Adrenal gland (tissue), 5 donors: ENCODE measurements at regions not wholly inside any gene's neighbourhood (a gene's known extent, or its start where the extent isn't known, plus 50 kb on each side); places are given as distances from the start of the nearest gene placed in this dataset.
"Not testable (repeated sequence)": the region's sequence is repeated elsewhere in the genome, so short reads cannot be mapped to it uniquely, and the experiment has no call there.

ENCODE experiments used
- POLR2A ChIP-seq, 2 donors: fragments of 450-650 bp; IDR thresholded peaks; one replicate each; pipeline ENCODE4 v1.6.1; 2017; ENCODE audit warnings: antibody characterized with exemption in 2 of 2, mild to moderate bottlenecking in 2 of 2, moderate library complexity in 1 of 2
- TF ChIP-seq, protein P1 (sequence below), 6 experiments: fragments of 450-650 bp in 4 of 6; fragments of 200-600 bp in 2 of 6; sonication (generic) in 1 of 6; IDR thresholded peaks; 1 replicate in 5 of 6; 2 replicates in 1 of 6; pipeline versions ENCODE4 v1.5.1 to v1.8.0; 2016 to 2021; ENCODE audit warnings: antibody characterized with exemption in 6 of 6, mild to moderate bottlenecking in 2 of 6, moderate library complexity in 1 of 6
- donor health status: DM: no; HTN: no; CAD: no.

- not testable (repeated sequence) for TF ChIP-seq POLR2A (IDR thresholded peaks at IDR 0.05)
- TF ChIP-seq, protein P1, sequence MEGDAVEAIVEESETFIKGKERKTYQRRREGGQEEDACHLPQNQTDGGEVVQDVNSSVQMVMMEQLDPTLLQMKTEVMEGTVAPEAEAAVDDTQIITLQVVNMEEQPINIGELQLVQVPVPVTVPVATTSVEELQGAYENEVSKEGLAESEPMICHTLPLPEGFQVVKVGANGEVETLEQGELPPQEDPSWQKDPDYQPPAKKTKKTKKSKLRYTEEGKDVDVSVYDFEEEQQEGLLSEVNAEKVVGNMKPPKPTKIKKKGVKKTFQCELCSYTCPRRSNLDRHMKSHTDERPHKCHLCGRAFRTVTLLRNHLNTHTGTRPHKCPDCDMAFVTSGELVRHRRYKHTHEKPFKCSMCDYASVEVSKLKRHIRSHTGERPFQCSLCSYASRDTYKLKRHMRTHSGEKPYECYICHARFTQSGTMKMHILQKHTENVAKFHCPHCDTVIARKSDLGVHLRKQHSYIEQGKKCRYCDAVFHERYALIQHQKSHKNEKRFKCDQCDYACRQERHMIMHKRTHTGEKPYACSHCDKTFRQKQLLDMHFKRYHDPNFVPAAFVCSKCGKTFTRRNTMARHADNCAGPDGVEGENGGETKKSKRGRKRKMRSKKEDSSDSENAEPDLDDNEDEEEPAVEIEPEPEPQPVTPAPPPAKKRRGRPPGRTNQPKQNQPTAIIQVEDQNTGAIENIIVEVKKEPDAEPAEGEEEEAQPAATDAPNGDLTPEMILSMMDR (IDR thresholded peaks at IDR 0.05), result not testable (repeated sequence)
Observed at GRCh38 chr9:42335342-42335741, 151.9 kb downstream of the SPATA31A6 start.
